Fibroblast of skin of right biceps (primary cell): ENCODE measurements at regions not wholly inside any gene's neighbourhood (a gene's known extent, or its start where the extent isn't known, plus 50 kb on each side); places are given as distances from the start of the nearest gene placed in this dataset.
"Not testable (repeated sequence)": the region's sequence is repeated elsewhere in the genome, so short reads cannot be mapped to it uniquely, and the experiment has no call there.

Experiments
- DNase-seq: peaks from one replicate; pipeline ENCODE4 v3.0.0-alpha.2; 2013

DNA sequence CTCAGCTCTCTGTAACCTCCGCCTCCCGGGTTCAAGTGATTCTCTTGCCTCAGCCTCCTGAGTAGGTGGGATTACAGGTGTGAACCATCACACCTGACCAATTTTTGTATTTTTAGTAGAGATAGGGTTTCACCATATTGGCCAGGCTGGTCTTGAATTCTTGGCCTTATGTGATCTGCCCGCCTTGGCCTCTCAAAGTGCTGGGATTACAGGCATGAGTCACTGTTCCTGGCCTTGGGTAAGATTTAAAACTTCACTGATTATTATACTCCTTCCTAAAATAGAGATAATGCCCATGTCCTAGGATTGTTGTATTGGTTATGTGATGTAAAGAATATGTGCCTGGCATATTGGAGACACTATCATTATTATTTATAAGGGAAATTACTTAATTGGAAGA is 495.2 kb downstream of the PCNX1 start:
- not testable (repeated sequence) for DNase-seq

GRCh38 chr14:71403656-71404055 is 496.4 kb downstream of the PCNX1 start:
- no peak for DNase-seq

DNA sequence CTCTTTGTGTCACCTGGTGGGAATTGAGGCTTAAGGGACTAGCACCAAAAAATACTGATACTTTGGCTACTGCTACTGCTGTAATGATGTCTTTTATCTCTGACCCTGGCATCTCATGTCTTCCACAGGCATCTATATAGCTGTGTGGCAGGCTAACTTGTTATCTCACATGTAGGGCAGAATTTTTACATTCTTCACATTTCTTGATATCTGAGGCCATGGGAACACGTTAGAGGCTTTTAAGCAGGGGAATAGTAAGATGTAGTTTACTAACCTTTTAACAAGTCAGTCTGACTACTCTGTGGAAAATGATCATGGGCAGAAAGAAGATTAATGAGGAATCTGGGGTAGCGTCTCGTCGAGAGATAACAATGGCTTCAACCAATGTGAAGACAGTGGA is 498.4 kb downstream of the PCNX1 start:
- DNase-seq = no peak

DNA sequence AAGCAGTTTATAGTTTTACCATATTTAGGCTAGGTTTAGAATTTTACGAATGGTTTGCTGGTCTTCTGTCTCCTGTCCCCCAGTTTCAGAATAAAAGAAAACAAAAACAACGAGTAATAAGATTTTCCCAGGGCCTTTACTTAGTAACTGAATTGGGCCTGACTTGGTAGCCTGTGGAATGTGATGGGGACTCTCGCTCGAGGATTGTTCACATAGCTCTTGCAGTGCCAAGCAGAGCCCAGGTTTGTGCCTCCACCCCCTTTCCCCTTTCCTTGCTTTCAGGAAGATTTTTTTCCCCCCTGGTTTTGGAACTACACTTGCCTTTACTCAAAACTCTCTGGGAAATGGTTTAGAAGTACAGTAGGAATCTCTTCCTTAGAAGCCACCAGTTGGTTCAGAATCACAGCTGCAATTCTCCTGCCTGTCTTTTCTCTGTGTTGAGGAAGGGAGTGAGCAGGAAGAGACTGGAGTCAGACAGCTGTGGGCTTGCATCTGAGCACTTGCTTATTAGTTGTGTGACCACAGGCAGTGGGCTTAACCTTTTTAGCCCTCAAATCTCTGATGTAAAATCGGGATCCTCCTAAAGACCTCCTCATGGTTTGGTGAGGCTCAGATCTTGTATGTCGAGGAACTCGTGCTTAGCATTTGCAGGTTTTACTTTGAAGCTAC is 501.2 kb downstream of the PCNX1 start:
- DNase-seq = no peak

GRCh38 chr14:71410578-71411284 is 503.5 kb downstream of the PCNX1 start:
- no peak for DNase-seq

DNA sequence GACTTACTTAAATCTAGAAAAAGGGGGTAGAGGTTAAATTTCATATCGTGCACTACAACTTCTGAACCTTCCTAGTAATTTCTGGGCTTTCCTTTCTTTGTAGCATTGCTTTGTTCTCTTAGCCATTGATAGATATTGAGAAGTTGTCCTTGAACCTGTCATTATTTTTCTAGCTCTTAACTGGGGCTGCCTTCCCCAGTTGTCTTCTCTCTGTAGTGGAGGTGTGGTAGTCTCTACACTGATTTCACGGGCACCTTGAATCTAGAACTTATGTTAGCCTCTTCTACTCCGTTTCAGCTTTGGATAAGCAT is 504.0 kb downstream of the PCNX1 start:
- DNase-seq = no peak

- no peak for DNase-seq
Observed at GRCh38 chr14:71411738-71412137, 504.5 kb downstream of the PCNX1 start.

DNA sequence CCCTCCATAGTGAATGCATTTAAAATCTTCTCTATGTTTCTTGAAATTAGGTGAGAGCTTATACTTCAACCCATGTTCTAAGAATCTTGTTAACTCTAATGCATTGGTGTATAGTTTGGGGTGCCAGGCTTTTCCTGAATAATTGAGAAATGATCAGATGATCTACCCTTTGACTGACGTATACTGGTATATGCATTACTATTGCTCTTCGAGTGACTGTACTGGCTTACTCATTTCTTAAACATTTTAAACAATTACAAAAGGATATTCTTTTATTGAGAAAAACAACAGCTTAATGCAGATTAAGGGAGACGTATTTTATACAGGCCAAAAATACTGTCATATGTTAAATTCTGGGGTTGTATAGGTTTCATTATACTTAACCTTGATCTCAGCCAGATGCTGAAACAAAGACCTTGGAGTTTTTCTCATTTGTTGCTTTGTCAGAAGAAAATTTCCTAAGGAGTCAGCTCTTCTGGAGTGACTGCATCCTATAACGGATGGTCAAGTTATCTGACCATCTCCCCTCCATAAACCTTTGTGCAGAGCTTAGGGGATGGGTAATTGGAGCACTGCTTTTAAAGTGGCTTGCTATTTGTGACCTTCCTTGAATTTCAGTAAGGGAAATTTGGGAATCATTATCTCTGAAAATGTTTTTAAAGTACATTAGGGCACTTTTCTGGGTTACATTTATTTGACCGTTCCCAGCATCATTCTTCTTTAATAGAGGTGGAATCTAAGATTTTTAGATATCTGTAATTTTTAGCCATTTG is 507.6 kb downstream of the PCNX1 start:
- DNase-seq = peak; percentile 59

DNA sequence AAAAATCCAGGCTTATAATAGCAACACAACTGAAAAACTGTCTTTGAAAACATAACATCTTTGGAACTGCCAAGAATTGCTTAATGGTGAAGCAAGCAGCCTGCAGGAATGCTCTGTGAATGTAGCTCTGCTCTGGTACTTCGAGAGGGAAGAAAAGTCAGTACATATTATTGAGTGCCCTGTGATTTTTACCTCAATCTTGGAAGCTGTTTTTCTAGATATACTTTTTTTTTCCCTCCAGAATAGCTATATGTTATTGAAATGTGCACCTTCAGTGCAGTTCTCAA is 508.1 kb downstream of the PCNX1 start:
- peak; percentile 68 for DNase-seq

DNA sequence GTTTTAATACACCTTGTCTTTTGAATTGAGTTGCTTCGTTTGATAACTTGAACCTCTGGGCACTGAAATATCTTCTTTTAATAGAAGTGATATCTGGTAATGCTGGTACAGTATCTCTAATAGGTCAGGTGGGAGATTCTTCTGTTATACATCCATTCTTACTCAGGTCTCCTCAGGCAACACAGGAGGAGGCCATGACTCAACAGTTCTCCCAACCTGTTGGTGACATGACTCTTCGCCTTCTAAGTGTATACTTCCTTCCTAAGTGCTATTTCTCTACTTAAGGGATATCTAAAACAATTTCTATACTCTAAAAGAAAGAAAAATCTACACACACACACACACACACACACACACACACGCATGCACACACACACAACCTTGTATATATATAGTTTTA is 509.1 kb downstream of the PCNX1 start:
- no peak for DNase-seq

- DNase-seq = peak; percentile 56
Observed at GRCh38 chr14:71418532-71419245, 511.4 kb downstream of the PCNX1 start.

DNA sequence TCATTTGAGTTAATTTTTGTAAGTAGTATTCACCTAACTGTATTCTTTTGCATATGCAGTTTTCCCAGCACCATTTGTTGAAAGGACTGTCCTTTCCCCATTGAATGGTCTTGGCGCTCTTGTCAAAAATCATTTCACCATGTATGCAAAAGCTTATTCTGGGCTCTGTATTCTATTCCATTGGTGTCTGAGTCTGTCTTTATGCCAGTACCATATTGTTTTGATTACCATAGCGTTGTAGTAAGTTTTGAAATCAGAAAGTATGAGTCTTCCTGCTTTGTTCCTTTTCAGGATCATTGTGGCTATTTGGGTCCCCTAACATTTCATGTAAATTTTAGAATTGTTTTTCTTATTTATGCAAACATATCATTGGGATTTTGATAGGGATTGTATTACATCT is 508.7 kb upstream of the RGS6 start:
- no peak for DNase-seq

DNA sequence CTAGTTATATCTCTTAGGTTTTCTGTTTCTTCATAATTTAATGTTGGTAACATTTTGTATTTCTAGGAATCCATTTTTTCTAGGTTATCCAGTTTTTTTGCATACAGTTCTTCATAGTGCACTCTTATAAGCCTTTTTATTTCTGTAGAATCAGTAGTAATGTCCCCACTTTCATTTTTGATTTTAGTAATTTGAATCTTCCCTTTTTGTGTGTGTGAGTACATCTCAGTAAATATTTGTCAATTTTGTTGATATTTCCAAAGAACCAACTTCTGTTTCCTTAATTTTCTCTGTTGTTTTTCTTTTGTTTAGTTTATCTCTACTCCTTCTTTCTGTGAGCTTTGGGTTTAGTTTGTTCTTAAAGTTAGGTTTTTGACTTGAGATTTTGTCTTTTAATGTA is 507.3 kb upstream of the RGS6 start:
- DNase-seq = no peak

GRCh38 chr14:71426001-71426400 is 506.2 kb upstream of the RGS6 start:
- no peak for DNase-seq

DNA sequence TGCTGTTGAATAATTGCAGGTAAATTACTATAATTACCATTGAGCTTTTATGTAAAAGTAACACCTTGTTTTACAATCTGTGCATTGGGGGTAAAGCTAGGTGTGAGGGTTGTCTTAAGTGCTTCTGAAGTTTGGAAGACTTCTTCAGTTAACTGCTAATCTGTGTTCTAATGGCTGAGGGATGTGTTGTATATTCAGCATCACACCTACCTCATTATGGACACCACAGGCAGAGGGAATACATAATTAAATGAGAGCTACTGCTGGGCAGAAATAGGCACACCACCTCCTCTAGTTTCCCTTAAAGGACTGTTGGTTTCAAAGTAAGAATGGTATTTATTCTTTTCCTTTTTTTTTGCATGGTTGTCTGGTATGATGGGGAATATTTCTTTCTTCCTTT is 502.3 kb upstream of the RGS6 start:
- no peak for DNase-seq

GRCh38 chr14:71430321-71430677 is 501.9 kb upstream of the RGS6 start:
- DNase-seq = no peak

DNA sequence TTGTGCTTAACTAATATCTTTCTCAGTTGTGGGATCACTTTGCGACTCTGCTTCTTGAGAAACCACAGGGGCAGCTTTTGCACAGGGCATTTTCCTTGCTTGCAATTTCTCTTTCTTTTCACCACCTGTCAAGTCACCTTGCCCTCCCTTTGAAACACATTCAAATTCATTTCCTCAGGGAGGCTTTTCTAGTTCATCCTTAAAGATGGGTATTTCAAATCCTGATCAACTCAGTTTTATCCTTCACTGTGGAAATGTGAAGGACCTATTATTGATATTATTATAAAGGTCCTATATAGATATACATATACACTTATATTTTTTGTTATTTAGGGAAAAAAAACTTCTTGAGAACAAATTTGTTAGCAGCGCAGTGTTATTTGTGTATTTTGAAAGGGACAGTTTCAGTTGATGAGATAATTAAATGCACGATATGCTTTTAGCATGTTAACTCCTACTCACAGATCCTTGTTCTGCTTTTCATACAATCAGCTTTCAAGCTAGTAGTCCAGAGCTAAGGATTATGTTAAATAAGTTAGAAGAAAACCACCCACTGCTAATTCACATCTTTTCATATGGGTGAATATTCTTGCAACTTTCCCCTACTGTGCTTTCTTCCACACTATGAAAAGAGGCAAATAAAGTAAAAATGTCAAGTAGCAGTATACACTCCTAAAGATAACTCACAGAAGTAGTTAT is 501.4 kb upstream of the RGS6 start:
- no peak for DNase-seq

DNA sequence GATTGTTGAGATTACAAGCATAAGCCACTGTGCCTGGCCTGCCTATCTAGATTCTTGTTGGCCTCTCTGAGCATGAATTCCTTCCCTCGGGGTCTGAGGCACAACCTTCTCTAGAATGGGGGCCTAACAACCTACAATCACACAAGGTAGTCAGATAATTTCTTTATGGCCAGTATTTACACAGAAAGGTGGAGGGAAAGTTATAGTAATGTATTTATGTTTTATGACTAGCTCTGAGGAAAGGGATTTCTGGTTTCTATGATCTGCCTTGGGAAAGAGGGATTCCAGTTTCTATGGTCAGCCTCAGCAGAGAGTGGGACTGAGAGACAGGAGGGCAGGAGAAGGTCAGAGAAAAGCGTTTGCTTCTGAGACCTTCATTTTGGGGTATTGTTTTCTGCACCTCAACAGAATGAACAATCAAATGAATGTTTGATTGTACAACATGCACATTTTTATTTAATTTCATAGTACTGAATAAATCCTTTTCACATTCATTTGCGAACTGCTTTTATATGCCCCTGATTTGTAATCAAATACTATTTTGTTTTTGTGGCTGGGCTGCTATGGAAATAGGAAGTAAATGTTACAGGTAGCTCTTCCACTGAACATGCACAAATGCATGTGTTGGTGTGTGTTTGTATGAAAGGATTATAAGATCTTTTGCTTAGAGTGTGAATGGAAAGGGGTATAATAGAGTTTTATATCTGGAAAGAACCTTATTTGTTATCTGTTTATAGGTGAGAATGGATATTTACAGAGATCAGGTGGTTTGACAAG is 499.7 kb upstream of the RGS6 start:
- DNase-seq = no peak

- no peak for DNase-seq
Observed at GRCh38 chr14:71433303-71433702, 498.9 kb upstream of the RGS6 start.

- not testable (repeated sequence) for DNase-seq
Observed at GRCh38 chr14:71435641-71436040, 496.6 kb upstream of the RGS6 start.

DNA sequence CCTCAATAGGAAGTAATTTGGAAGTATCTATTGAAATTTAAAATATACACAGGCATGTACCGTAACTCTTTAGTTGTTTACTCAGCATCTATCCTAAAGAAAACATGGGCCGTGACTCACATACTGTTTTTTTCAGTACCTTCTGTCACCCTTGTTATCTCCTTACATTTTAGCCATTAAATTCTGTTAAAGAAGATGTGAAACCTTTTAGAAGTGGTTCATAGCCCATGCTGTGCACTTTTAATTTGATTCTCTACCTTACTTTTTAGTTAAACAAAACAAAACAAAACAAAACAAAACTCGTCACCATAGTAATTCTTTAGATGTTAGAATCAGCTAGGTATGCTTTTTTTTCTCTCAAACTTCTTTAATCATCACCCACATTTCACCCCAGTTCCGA is 494.4 kb upstream of the RGS6 start:
- no peak for DNase-seq

GRCh38 chr14:71438684-71439083 is 493.5 kb upstream of the RGS6 start:
- DNase-seq = peak; percentile 59

- DNase-seq = no peak
Observed at GRCh38 chr14:71441126-71441525, 491.1 kb upstream of the RGS6 start.
